ENCODE measurements at regions not wholly inside any gene's neighbourhood (a gene's known extent, or its start where the extent isn't known, plus 50 kb on each side); places are given as distances from the start of the nearest gene placed in this dataset.

DNA sequence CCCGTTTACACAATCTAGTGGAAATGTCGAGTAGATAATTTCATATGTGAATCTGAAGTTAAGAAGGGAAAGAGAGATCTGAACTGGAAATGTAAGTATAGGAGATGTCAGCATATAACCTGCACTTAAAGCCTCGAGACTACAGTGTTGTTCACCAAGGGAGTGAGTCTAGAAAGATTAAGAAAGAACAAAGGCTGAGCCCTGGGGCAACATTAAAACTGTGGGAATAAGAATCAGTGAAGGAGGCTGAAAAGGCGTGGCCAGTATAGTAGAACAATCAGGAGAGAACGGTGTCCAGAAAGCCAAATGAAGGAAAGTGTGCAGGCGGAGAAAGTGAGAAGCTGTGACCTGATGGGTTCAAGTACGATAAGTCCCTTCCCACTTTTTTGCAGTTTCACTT is 118.8 kb upstream of the TENM3 start:
- Histone ChIP-seq H3K9me1 (ENCODE audit: insufficient read depth, low read length) (no peaks in the 10 kb centered on the region), H4K5ac (ENCODE audit: low read depth, low read length) (no peak overlapping the region), H3K23ac (ENCODE audit: low read depth, low read length) (no peak overlapping the region), H4K91ac (ENCODE audit: insufficient read depth, low read depth, low read length) (no peak overlapping the region), H4K8ac (ENCODE audit: low read depth in 2 of 2, low read length in 2 of 2) (no peak overlapping the region), H3K56ac (ENCODE audit: extremely low read depth, insufficient read depth, low read length) (no peak overlapping the region), H3K4me2 (ENCODE audit: low read depth, low read length) (no peak overlapping the region), H2AFZ (replicated peaks; ENCODE audit: low read length, poor library complexity) (no peak overlapping the region), H3K4me1 (ENCODE audit: control insufficient read depth, insufficient read depth, low read length) (peaks cover 2% of the 10 kb centered on the region; the same call in 1 of the 2 replicates), H3K4ac (ENCODE audit: low read depth, low read length) (no peak overlapping the region), H3K9me3 (ENCODE audit: control insufficient read depth, insufficient read depth, low read length) (peaks cover 3% of the 10 kb centered on the region; the same call in 1 of the 2 replicates), H2BK5ac (ENCODE audit: low read depth, low read length, poor library complexity, severe bottlenecking) (no peak overlapping the region), H2AK9ac (replicated peaks; ENCODE audit: low read depth, low read length, poor library complexity) (no peak overlapping the region), H2AK5ac (ENCODE audit: low read depth, low read length) (no peak overlapping the region), H3K27ac (ENCODE audit: insufficient read depth, low read length) (no peak overlapping the region), H2BK20ac (ENCODE audit: low read depth, low read length) (no peak overlapping the region), H3K79me1 (ENCODE audit: low read depth in 1 of 2, low read length in 2 of 2) (no peaks in the 10 kb centered on the region), H3K4me3 (ENCODE audit: insufficient read depth, low read depth, low read length) (no peak overlapping the region), H2BK120ac (ENCODE audit: low read depth, low read length) (no peak overlapping the region), H3K9ac (ENCODE audit: low read depth, low read length) (no peak overlapping the region), H4K20me1 (ENCODE audit: insufficient read depth, low read length) (no peaks in the 10 kb centered on the region), H3K18ac (ENCODE audit: low read depth, low read length) (no peak overlapping the region), H3K14ac (replicated peaks; ENCODE audit: low read depth, low read length) (no peak overlapping the region), H3K27me3 (ENCODE audit: control insufficient read depth, insufficient read depth, low read length) (no peaks in the 10 kb centered on the region), H2BK15ac (ENCODE audit: low read depth, low read length) (no peak overlapping the region), H3K36me3 (ENCODE audit: control insufficient read depth, insufficient read depth, low read length) (no peaks in the 10 kb centered on the region)
- ChIA-PET POLR2A (ENCODE audit: unreplicated experiment) (no interaction called here), CTCF (no interaction called here)
- TF ChIP-seq BHLHE40 (IDR thresholded peaks at IDR 0.05; ENCODE audit: low read depth, low read length) (no peak), CHD1 (IDR thresholded peaks at IDR 0.05; ENCODE audit: low read depth, low read length) (no peak), FOS (IDR thresholded peaks at IDR 0.05; ENCODE audit: low read depth, low read length) (no peak), MXI1 (IDR thresholded peaks at IDR 0.05; ENCODE audit: borderline replicate concordance, low read depth, low read length) (no peak), POLR2A (IDR thresholded peaks at IDR 0.05; ENCODE audit: low read depth, low read length) (no peak), NFE2L2 (IDR thresholded peaks at IDR 0.05; ENCODE audit: low read depth, low read length) (no peak), RFX5 (IDR thresholded peaks at IDR 0.05; ENCODE audit: low read depth, low read length) (no peak), SMC3 (IDR thresholded peaks at IDR 0.05; ENCODE audit: low read depth, low read length) (no peak), RCOR1 (IDR thresholded peaks at IDR 0.05; ENCODE audit: insufficient replicate concordance, low read length) (no peak), MAFK (IDR thresholded peaks at IDR 0.05; ENCODE audit: low read depth, low read length) (no peak), RAD21 (IDR thresholded peaks at IDR 0.05; ENCODE audit: low read length) (no peak), MAZ (IDR thresholded peaks at IDR 0.05; ENCODE audit: borderline replicate concordance, low read depth, low read length) (no peak), CEBPB (IDR thresholded peaks at IDR 0.05; ENCODE audit: low read depth, low read length) (no peak)
- TF ChIP-seq, protein P1, sequence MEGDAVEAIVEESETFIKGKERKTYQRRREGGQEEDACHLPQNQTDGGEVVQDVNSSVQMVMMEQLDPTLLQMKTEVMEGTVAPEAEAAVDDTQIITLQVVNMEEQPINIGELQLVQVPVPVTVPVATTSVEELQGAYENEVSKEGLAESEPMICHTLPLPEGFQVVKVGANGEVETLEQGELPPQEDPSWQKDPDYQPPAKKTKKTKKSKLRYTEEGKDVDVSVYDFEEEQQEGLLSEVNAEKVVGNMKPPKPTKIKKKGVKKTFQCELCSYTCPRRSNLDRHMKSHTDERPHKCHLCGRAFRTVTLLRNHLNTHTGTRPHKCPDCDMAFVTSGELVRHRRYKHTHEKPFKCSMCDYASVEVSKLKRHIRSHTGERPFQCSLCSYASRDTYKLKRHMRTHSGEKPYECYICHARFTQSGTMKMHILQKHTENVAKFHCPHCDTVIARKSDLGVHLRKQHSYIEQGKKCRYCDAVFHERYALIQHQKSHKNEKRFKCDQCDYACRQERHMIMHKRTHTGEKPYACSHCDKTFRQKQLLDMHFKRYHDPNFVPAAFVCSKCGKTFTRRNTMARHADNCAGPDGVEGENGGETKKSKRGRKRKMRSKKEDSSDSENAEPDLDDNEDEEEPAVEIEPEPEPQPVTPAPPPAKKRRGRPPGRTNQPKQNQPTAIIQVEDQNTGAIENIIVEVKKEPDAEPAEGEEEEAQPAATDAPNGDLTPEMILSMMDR (conservative IDR thresholded peaks at IDR 0.05; ENCODE audit: low read depth, low read length): no peak
- TF ChIP-seq, protein P2, sequence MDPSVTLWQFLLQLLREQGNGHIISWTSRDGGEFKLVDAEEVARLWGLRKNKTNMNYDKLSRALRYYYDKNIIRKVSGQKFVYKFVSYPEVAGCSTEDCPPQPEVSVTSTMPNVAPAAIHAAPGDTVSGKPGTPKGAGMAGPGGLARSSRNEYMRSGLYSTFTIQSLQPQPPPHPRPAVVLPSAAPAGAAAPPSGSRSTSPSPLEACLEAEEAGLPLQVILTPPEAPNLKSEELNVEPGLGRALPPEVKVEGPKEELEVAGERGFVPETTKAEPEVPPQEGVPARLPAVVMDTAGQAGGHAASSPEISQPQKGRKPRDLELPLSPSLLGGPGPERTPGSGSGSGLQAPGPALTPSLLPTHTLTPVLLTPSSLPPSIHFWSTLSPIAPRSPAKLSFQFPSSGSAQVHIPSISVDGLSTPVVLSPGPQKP (IDR thresholded peaks at IDR 0.05; ENCODE audit: borderline replicate concordance, low read depth, low read length): no peak
- TF ChIP-seq, protein P3, sequence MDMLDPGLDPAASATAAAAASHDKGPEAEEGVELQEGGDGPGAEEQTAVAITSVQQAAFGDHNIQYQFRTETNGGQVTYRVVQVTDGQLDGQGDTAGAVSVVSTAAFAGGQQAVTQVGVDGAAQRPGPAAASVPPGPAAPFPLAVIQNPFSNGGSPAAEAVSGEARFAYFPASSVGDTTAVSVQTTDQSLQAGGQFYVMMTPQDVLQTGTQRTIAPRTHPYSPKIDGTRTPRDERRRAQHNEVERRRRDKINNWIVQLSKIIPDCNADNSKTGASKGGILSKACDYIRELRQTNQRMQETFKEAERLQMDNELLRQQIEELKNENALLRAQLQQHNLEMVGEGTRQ (IDR thresholded peaks at IDR 0.05; ENCODE audit: low read depth, low read length): no peak
- WGBS, 2 experiments (ENCODE audit: extremely low coverage in 2 of 2, insufficient read length in 1 of 2): 90% methylated on average over 2 of the region's 7 CpGs; no CpG with 5 or more reads in 1 of the 2 experiments
- no peak for DNase-seq
- dilution Hi-C loops (cut with HindIII; ENCODE audit: low sequenced_read_pairs, unreplicated experiment): no loop called here
- in situ Hi-C loops (cut with MboI; ENCODE audit: low sequenced_read_pairs): no loop called here
- no peak for ATAC-seq (ENCODE audit: low read depth)
- intact Hi-C loops (cut with micrococcal nuclease): no loop called here
- no TSS peak for BruUV-seq (replicated peaks)

Measured in IMR-90 (cell line).